ENCODE measurements at regions not wholly inside any gene's neighbourhood (a gene's known extent, or its start where the extent isn't known, plus 50 kb on each side); places are given as distances from the start of the nearest gene placed in this dataset.

- TF ChIP-seq FOS (IDR thresholded peaks at IDR 0.05; ENCODE audit: borderline replicate concordance, insufficient read depth, low read length) (no peak), EZH2 (IDR thresholded peaks at IDR 0.05; ENCODE audit: borderline replicate concordance, low read depth, low read length, severe bottlenecking) (no peak), MYC (IDR thresholded peaks at IDR 0.05; ENCODE audit: low read depth, low read length) (no peak), CTCF (IDR thresholded peaks at IDR 0.05; ENCODE audit: extremely low read depth in 1 of 2, insufficient read depth in 1 of 2, low read depth in 1 of 2, low read length in 2 of 2) (no peak), MAX (IDR thresholded peaks at IDR 0.05; ENCODE audit: insufficient read depth, insufficient read length) (no peak), POLR2A (IDR thresholded peaks at IDR 0.05; ENCODE audit: low read depth, low read length) (no peak), POLR2AphosphoS5 (IDR thresholded peaks at IDR 0.05; ENCODE audit: insufficient read depth, low read depth, low read length) (no peak), JUN (IDR thresholded peaks at IDR 0.05; ENCODE audit: borderline replicate concordance, insufficient read depth, insufficient read length, low read depth) (no peak), GATA2 (IDR thresholded peaks at IDR 0.05; ENCODE audit: insufficient read depth, insufficient read length, low read depth, low read length) (no peak)
- Histone ChIP-seq H3K9me3 (replicated peaks; ENCODE audit: control insufficient read depth, insufficient read depth, low read length) (peaks cover 2% of the 10 kb centered on the region), H3K27me3 (ENCODE audit: control insufficient read depth in 2 of 2, insufficient read depth in 2 of 2, low read length in 2 of 2) (no peaks in the 10 kb centered on the region), H3K36me3 (ENCODE audit: control insufficient read depth in 2 of 2, extremely low read depth in 1 of 2, insufficient read depth in 2 of 2, low read length in 2 of 2) (no peaks in the 10 kb centered on the region), H3K4me3 (replicated peaks in 1 of 3; ENCODE audit: insufficient read depth in 1 of 3, low read depth in 1 of 3, low read length in 3 of 3) (no peak overlapping the region), H3K9ac (replicated peaks; ENCODE audit: extremely low read depth, insufficient read depth, low read length) (no peak overlapping the region), H2AFZ (ENCODE audit: low read depth, low read length) (no peak overlapping the region), H3K4me1 (ENCODE audit: control insufficient read depth, extremely low read depth, insufficient read depth, low read length) (no peaks in the 10 kb centered on the region), H3K27ac (ENCODE audit: insufficient read depth, low read depth, low read length) (no peak overlapping the region), H3K4me2 (ENCODE audit: insufficient read depth, low read length) (no peak overlapping the region), H4K20me1 (replicated peaks; ENCODE audit: control insufficient read depth, extremely low read depth, insufficient read depth, low read length) (no peaks in the 10 kb centered on the region), H3K79me2 (ENCODE audit: control insufficient read depth, insufficient read depth, low read length) (no peaks in the 10 kb centered on the region), H3K9me1 (replicated peaks; ENCODE audit: control insufficient read depth, extremely low read depth, insufficient read depth, low read length) (no peaks in the 10 kb centered on the region)
- intact Hi-C loops (cut with micrococcal nuclease) = no loop called here
- DNase-seq (ENCODE audit: low read depth, low spot score) (no peak), FAIRE-seq (no peak)
- ChIA-PET CTCF (no interaction called here), POLR2A (no interaction called here)
- BruUV-seq (replicated peaks) = no TSS peak
- dilution Hi-C loops (cut with MboI; ENCODE audit: extremely low pct_ligation_motif_present, low sequenced_read_pairs) = no loop called here
Observed at GRCh38 chr4:60923075-60923474, 277.1 kb upstream of the ADGRL3 start.
